ENCODE measurements at regions not wholly inside any gene's neighbourhood (a gene's known extent, or its start where the extent isn't known, plus 50 kb on each side); places are given as distances from the start of the nearest gene placed in this dataset.

DNA sequence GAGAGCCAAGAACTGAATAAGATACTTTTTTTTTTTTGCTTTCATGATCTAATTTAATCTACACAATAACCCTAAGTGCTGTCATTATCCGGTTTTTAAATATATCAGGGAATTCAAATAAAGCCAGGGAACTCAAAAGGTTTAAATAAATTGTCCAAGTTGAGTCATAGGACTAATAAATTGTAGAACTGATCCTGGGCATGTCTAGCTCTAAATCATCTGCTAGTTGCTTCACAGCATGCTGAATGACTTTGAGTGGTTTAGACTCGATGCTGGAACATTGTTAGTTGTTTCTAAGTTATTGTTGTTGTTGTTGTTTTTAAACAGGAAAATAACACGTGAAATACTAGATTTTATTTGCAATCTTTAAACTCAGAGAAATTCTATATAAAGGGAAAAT is 147.2 kb upstream of the HNMT start:
- TF ChIP-seq, protein P1, sequence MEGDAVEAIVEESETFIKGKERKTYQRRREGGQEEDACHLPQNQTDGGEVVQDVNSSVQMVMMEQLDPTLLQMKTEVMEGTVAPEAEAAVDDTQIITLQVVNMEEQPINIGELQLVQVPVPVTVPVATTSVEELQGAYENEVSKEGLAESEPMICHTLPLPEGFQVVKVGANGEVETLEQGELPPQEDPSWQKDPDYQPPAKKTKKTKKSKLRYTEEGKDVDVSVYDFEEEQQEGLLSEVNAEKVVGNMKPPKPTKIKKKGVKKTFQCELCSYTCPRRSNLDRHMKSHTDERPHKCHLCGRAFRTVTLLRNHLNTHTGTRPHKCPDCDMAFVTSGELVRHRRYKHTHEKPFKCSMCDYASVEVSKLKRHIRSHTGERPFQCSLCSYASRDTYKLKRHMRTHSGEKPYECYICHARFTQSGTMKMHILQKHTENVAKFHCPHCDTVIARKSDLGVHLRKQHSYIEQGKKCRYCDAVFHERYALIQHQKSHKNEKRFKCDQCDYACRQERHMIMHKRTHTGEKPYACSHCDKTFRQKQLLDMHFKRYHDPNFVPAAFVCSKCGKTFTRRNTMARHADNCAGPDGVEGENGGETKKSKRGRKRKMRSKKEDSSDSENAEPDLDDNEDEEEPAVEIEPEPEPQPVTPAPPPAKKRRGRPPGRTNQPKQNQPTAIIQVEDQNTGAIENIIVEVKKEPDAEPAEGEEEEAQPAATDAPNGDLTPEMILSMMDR (IDR thresholded peaks at IDR 0.05), result no peak
- no peak for TF ChIP-seq POLR2A (IDR thresholded peaks at IDR 0.05)
- no peak for TF ChIP-seq EP300 (IDR thresholded peaks at IDR 0.05)

Data from ovary (tissue), 3 donors.